ENCODE measurements at regions not wholly inside any gene's neighbourhood (a gene's known extent, or its start where the extent isn't known, plus 50 kb on each side); places are given as distances from the start of the nearest gene placed in this dataset.
A peak's percentile ranks its signal among the peaks of the same experiment; 100 is the strongest.
"Not testable (repeated sequence)": the region's sequence is repeated elsewhere in the genome, so short reads cannot be mapped to it uniquely, and the experiment has no call there.

GRCh38 chr21:14629461-14629860, 83.3 kb upstream of the SAMSN1 start:
- no peaks in the 10 kb centered on the region for H3K27me3 Mint-ChIP-seq
- ChIA-PET CTCF (no interaction called here), POLR2A (no interaction called here)
- H3K36me3 Mint-ChIP-seq (ENCODE audit: low read depth), result no peaks in the 10 kb centered on the region
- H3K9me3 Mint-ChIP-seq, result peaks cover 1% of the 10 kb centered on the region
- H3K27ac Mint-ChIP-seq, result no peak overlapping the region
- intact Hi-C loops (cut with micrococcal nuclease), result no loop called here
- H3K4me3 Mint-ChIP-seq, result no peak overlapping the region
- ATAC-seq (ENCODE audit: low read depth) (no peak), DNase-seq (no peak)
- no peak for TF ChIP-seq CTCF (IDR thresholded peaks at IDR 0.05)
- H3K4me1 Mint-ChIP-seq, result peaks cover 16% of the 10 kb centered on the region

- H3K27ac Mint-ChIP-seq; H3K36me3 Mint-ChIP-seq (ENCODE audit: low read depth); H3K4me3 Mint-ChIP-seq; ATAC-seq (ENCODE audit: low read depth); CTCF ChIA-PET; POLR2A ChIA-PET; intact Hi-C loops (cut with micrococcal nuclease); H3K27me3 Mint-ChIP-seq; DNase-seq: not testable (repeated sequence)
- Mint-ChIP-seq H3K4me1 (peaks cover 14% of the 10 kb centered on the region), H3K9me3 (peaks cover 24% of the 10 kb centered on the region)
Observed at GRCh38 chr21:14623079-14623478, 77.0 kb upstream of the SAMSN1 start.

GRCh38 chr21:14620152-14620551, 74.0 kb upstream of the SAMSN1 start:
- CTCF ChIA-PET, result no interaction called here
- intact Hi-C loops (cut with micrococcal nuclease), result no loop called here
- H3K9me3 Mint-ChIP-seq, result peaks cover 24% of the 10 kb centered on the region
- ATAC-seq (ENCODE audit: low read depth), result no peak
- H3K4me1 Mint-ChIP-seq, result peaks cover 36% of the 10 kb centered on the region
- H3K27me3 Mint-ChIP-seq, result no peaks in the 10 kb centered on the region
- peaks cover 3% of the 10 kb centered on the region for H3K36me3 Mint-ChIP-seq (ENCODE audit: low read depth)
- H3K4me3 Mint-ChIP-seq, result no peak overlapping the region
- POLR2A ChIA-PET, result no interaction called here
- H3K27ac Mint-ChIP-seq, result peak overlapping the region; percentile 24
- no peak for DNase-seq
- no peak for TF ChIP-seq CTCF (IDR thresholded peaks at IDR 0.05)

DNA sequence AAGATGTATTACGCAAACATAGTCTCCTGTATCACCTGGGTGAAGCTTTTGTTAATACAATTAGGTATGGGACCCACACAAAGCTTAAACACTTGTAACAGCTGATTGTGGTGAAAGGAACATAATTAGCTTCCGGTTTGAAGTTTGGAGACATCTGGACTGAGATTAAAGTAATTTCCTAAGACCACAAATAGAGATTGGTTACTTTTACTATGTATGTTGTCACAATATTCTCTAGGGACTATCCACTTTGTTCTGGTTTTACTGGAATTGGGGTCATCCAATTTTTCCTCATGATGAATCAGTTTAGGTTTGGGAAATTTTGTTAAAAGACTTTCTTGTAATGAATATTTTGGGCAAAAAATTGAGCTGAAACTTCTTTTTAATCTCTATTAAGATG, 71.8 kb upstream of the SAMSN1 start:
- Mint-ChIP-seq H3K27ac (peak overlapping the region; percentile 53), H3K4me3 (no peak overlapping the region), H3K36me3 (ENCODE audit: low read depth) (peaks cover 3% of the 10 kb centered on the region), H3K9me3 (peaks cover 13% of the 10 kb centered on the region), H3K27me3 (no peaks in the 10 kb centered on the region), H3K4me1 (peaks cover 37% of the 10 kb centered on the region)
- no peak for DNase-seq
- intact Hi-C loops (cut with micrococcal nuclease), result loop anchor here (2.0 to 5.0 kb wide), 4 partner anchors 15 to 119 kb away; no protein-coding TSS in a partner anchor
- ChIA-PET CTCF (interaction anchor here (0.5 kb wide), 1 partner anchor 34 kb away, joined by 3 read pairs; no protein-coding TSS in a partner anchor), POLR2A (no interaction called here)
- no peak for ATAC-seq (ENCODE audit: low read depth)
- TF ChIP-seq CTCF (IDR thresholded peaks at IDR 0.05), result no peak

DNA sequence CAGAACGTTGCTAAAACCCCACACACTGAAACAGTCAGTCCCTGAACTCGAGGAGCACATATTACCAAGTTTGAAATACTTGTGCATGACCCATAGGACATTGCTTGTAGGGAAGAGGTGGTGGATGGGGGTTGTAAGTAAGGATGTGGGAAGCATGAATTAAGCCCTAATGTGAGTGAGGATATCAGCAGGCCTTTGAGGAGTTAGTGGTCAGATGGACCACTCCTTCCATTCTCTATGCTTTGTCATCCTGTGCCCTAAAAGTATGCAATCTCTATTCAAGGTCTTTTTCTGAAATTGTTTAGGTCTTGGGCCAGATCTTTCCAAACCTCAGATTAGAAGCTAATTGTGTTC, 70.9 kb upstream of the SAMSN1 start:
- DNase-seq (no peak), ATAC-seq (ENCODE audit: low read depth) (peak; percentile 10)
- H3K4me3 Mint-ChIP-seq, result no peak overlapping the region
- ChIA-PET CTCF (no interaction called here), POLR2A (no interaction called here)
- H3K9me3 Mint-ChIP-seq, result peaks cover 13% of the 10 kb centered on the region
- peaks cover 37% of the 10 kb centered on the region for H3K4me1 Mint-ChIP-seq
- H3K36me3 Mint-ChIP-seq (ENCODE audit: low read depth), result peaks cover 3% of the 10 kb centered on the region
- no peaks in the 10 kb centered on the region for H3K27me3 Mint-ChIP-seq
- peak overlapping the region; percentile 78 for H3K27ac Mint-ChIP-seq
- intact Hi-C loops (cut with micrococcal nuclease), result loop anchor here (2.0 to 5.0 kb wide), 4 partner anchors 14 to 120 kb away; no protein-coding TSS in a partner anchor
- TF ChIP-seq CTCF (IDR thresholded peaks at IDR 0.05), result no peak

GRCh38 chr21:14616380-14617039, 70.4 kb upstream of the SAMSN1 start:
- H3K4me3 Mint-ChIP-seq, result peak overlapping the region; percentile 49
- no peak for TF ChIP-seq CTCF (IDR thresholded peaks at IDR 0.05)
- H3K27ac Mint-ChIP-seq, result peak overlapping the region; percentile 78
- H3K36me3 Mint-ChIP-seq (ENCODE audit: low read depth), result peaks cover 4% of the 10 kb centered on the region
- ChIA-PET POLR2A (no interaction called here), CTCF (no interaction called here)
- peaks cover 37% of the 10 kb centered on the region for H3K4me1 Mint-ChIP-seq
- H3K27me3 Mint-ChIP-seq, result no peaks in the 10 kb centered on the region
- H3K9me3 Mint-ChIP-seq, result peaks cover 13% of the 10 kb centered on the region
- DNase-seq, result no peak
- peak; percentile 25 for ATAC-seq (ENCODE audit: low read depth)
- intact Hi-C loops (cut with micrococcal nuclease), result loop anchor here (2.0 to 5.0 kb wide), 4 partner anchors 14 to 121 kb away; no protein-coding TSS in a partner anchor

Data from activated B cell treated with CpG ODN at 0.5 μM for 24 hours (primary cell).